Upper lobe of left lung (tissue), 4 donors: ENCODE measurements at regions not wholly inside any gene's neighbourhood (a gene's known extent, or its start where the extent isn't known, plus 50 kb on each side); places are given as distances from the start of the nearest gene placed in this dataset.

ENCODE experiments used
- CTCF ChIP-seq, 6 experiments: fragments of 450-650 bp in 4 of 6; fragments of 200-600 bp in 2 of 6; sonication (generic) in 2 of 6; IDR thresholded peaks; one replicate each; pipeline ENCODE4 v1.5.1; 2016 to 2019; ENCODE audit warnings: antibody characterized with exemption in 6 of 6
- EP300 ChIP-seq, 4 donors: sonication (generic); formaldehyde crosslinking; IDR thresholded peaks; one replicate each; pipeline ENCODE4 v1.5.1; 2017; ENCODE audit warnings: antibody characterized with exemption in 4 of 4, control low read depth in 2 of 4
- POLR2A ChIP-seq, 4 donors: fragments of 450-650 bp; IDR thresholded peaks; one replicate each; pipeline ENCODE4 v1.5.1; 2016 to 2017; ENCODE audit warnings: antibody characterized with exemption in 4 of 4, mild to moderate bottlenecking in 2 of 4
- POLR2AphosphoS5 ChIP-seq, 2 donors: sonication (generic); formaldehyde crosslinking; IDR thresholded peaks; one replicate each; pipeline ENCODE4 v1.5.1; 2017; ENCODE audit warnings: antibody characterized with exemption in 2 of 2

DNA sequence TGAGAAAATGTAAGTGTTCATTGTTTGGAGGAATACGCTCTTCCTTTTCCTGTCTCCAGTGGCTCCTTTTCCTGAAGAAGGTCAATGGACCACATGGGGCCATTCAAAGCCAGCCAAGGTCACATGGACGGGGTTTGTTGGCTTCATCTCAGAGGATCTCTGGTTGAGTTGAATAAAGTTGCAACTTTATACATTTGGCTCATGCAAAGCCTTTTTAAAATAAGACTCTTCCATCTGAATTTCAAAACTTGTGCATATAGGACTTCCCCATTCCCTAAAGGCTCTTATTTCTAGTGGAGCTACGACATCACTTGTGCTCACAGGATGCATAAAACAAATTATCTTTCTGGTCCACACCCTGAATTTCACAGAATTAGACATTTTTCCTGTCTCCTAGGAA is 235.5 kb downstream of the CMPK2 start:
- TF ChIP-seq CTCF (IDR thresholded peaks at IDR 0.05): no peak
- TF ChIP-seq POLR2A (IDR thresholded peaks at IDR 0.05): no peak
- no peak for TF ChIP-seq EP300 (IDR thresholded peaks at IDR 0.05)
- no peak for TF ChIP-seq POLR2AphosphoS5 (IDR thresholded peaks at IDR 0.05)
